ENCODE measurements at regions not wholly inside any gene's neighbourhood (a gene's known extent, or its start where the extent isn't known, plus 50 kb on each side); places are given as distances from the start of the nearest gene placed in this dataset.

DNA sequence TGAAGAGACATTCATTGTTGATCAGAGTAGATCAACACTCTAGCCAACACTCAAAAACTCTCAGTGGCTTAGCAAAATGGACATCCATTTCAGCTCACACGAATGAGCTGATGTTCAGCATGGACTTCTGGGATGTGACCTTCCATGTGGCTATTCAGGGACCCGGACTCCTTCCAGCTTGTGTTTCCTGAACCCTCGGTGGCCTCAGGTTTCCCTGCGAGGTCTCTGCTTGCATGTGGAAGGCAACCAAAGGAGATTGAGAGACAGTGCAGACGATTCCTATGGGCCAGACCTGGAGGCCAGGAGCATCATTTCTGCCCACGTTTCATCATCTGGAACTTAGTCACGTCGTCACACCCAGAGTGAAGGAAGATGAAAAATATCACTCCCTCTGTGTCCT lies 1137.4 kb downstream of the TBC1D22A start:
- Histone ChIP-seq H2BK5ac (ENCODE audit: low read depth, low read length, poor library complexity, severe bottlenecking) (no peak overlapping the region), H3K4ac (ENCODE audit: low read depth, low read length) (no peak overlapping the region), H3K9ac (ENCODE audit: low read depth, low read length) (no peak overlapping the region), H3K9me3 (ENCODE audit: control insufficient read depth, insufficient read depth, low read length) (peaks cover 18% of the 10 kb centered on the region), H3K18ac (ENCODE audit: low read depth, low read length) (no peak overlapping the region), H3K4me1 (ENCODE audit: control insufficient read depth, insufficient read depth, low read length) (no peaks in the 10 kb centered on the region), H3K4me2 (ENCODE audit: low read depth, low read length) (no peak overlapping the region), H2AFZ (replicated peaks; ENCODE audit: low read length, poor library complexity) (no peak overlapping the region), H4K20me1 (ENCODE audit: insufficient read depth, low read length) (no peaks in the 10 kb centered on the region), H2BK20ac (ENCODE audit: low read depth, low read length) (no peak overlapping the region), H3K27ac (ENCODE audit: insufficient read depth, low read length) (no peak overlapping the region), H3K79me1 (ENCODE audit: low read depth in 1 of 2, low read length in 2 of 2) (no peaks in the 10 kb centered on the region), H4K91ac (ENCODE audit: insufficient read depth, low read depth, low read length) (no peak overlapping the region), H2BK15ac (ENCODE audit: low read depth, low read length) (no peak overlapping the region), H3K56ac (ENCODE audit: extremely low read depth, insufficient read depth, low read length) (no peak overlapping the region), H3K36me3 (ENCODE audit: control insufficient read depth, insufficient read depth, low read length) (no peaks in the 10 kb centered on the region), H2AK5ac (ENCODE audit: low read depth, low read length) (no peak overlapping the region), H3K9me1 (ENCODE audit: insufficient read depth, low read length) (no peaks in the 10 kb centered on the region), H3K27me3 (ENCODE audit: control insufficient read depth, insufficient read depth, low read length) (no peaks in the 10 kb centered on the region), H2BK120ac (ENCODE audit: low read depth, low read length) (no peak overlapping the region), H4K5ac (ENCODE audit: low read depth, low read length) (no peak overlapping the region), H3K23ac (ENCODE audit: low read depth, low read length) (no peak overlapping the region), H2AK9ac (replicated peaks; ENCODE audit: low read depth, low read length, poor library complexity) (no peak overlapping the region), H3K4me3 (ENCODE audit: insufficient read depth, low read depth, low read length) (no peak overlapping the region), H3K14ac (replicated peaks; ENCODE audit: low read depth, low read length) (no peak overlapping the region), H4K8ac (ENCODE audit: low read depth in 2 of 2, low read length in 2 of 2) (no peak overlapping the region)
- ChIA-PET CTCF (no interaction called here), POLR2A (ENCODE audit: unreplicated experiment) (no interaction called here)
- DNase-seq = no peak
- intact Hi-C loops (cut with micrococcal nuclease) = no loop called here
- BruUV-seq (replicated peaks) = no TSS peak
- dilution Hi-C loops (cut with HindIII; ENCODE audit: low sequenced_read_pairs, unreplicated experiment) = no loop called here
- in situ Hi-C loops (cut with MboI; ENCODE audit: low sequenced_read_pairs) = loop anchor here (10.0 kb wide), 1 partner anchor 55 kb away; no protein-coding TSS in a partner anchor
- WGBS, 2 experiments (ENCODE audit: extremely low coverage in 2 of 2, insufficient read length in 1 of 2) = 29% methylated on average over 1 of the region's 8 CpGs; no CpG with 5 or more reads in 1 of the 2 experiments
- no peak for TF ChIP-seq BHLHE40 (IDR thresholded peaks at IDR 0.05; ENCODE audit: low read depth, low read length)
- TF ChIP-seq POLR2A (IDR thresholded peaks at IDR 0.05; ENCODE audit: low read depth, low read length) = no peak
- no peak for TF ChIP-seq FOS (IDR thresholded peaks at IDR 0.05; ENCODE audit: low read depth, low read length)
- no peak for TF ChIP-seq RAD21 (IDR thresholded peaks at IDR 0.05; ENCODE audit: low read length)
- no peak for TF ChIP-seq CHD1 (IDR thresholded peaks at IDR 0.05; ENCODE audit: low read depth, low read length)
- TF ChIP-seq, protein P1, sequence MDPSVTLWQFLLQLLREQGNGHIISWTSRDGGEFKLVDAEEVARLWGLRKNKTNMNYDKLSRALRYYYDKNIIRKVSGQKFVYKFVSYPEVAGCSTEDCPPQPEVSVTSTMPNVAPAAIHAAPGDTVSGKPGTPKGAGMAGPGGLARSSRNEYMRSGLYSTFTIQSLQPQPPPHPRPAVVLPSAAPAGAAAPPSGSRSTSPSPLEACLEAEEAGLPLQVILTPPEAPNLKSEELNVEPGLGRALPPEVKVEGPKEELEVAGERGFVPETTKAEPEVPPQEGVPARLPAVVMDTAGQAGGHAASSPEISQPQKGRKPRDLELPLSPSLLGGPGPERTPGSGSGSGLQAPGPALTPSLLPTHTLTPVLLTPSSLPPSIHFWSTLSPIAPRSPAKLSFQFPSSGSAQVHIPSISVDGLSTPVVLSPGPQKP (IDR thresholded peaks at IDR 0.05; ENCODE audit: borderline replicate concordance, low read depth, low read length) = no peak
- TF ChIP-seq, protein P2, sequence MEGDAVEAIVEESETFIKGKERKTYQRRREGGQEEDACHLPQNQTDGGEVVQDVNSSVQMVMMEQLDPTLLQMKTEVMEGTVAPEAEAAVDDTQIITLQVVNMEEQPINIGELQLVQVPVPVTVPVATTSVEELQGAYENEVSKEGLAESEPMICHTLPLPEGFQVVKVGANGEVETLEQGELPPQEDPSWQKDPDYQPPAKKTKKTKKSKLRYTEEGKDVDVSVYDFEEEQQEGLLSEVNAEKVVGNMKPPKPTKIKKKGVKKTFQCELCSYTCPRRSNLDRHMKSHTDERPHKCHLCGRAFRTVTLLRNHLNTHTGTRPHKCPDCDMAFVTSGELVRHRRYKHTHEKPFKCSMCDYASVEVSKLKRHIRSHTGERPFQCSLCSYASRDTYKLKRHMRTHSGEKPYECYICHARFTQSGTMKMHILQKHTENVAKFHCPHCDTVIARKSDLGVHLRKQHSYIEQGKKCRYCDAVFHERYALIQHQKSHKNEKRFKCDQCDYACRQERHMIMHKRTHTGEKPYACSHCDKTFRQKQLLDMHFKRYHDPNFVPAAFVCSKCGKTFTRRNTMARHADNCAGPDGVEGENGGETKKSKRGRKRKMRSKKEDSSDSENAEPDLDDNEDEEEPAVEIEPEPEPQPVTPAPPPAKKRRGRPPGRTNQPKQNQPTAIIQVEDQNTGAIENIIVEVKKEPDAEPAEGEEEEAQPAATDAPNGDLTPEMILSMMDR (conservative IDR thresholded peaks at IDR 0.05; ENCODE audit: low read depth, low read length) = no peak
- no peak for TF ChIP-seq MXI1 (IDR thresholded peaks at IDR 0.05; ENCODE audit: borderline replicate concordance, low read depth, low read length)
- TF ChIP-seq, protein P3, sequence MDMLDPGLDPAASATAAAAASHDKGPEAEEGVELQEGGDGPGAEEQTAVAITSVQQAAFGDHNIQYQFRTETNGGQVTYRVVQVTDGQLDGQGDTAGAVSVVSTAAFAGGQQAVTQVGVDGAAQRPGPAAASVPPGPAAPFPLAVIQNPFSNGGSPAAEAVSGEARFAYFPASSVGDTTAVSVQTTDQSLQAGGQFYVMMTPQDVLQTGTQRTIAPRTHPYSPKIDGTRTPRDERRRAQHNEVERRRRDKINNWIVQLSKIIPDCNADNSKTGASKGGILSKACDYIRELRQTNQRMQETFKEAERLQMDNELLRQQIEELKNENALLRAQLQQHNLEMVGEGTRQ (IDR thresholded peaks at IDR 0.05; ENCODE audit: low read depth, low read length) = no peak
- TF ChIP-seq MAZ (IDR thresholded peaks at IDR 0.05; ENCODE audit: borderline replicate concordance, low read depth, low read length) = no peak
- TF ChIP-seq SMC3 (IDR thresholded peaks at IDR 0.05; ENCODE audit: low read depth, low read length) = no peak
- no peak for TF ChIP-seq RFX5 (IDR thresholded peaks at IDR 0.05; ENCODE audit: low read depth, low read length)
- no peak for TF ChIP-seq RCOR1 (IDR thresholded peaks at IDR 0.05; ENCODE audit: insufficient replicate concordance, low read length)
- TF ChIP-seq NFE2L2 (IDR thresholded peaks at IDR 0.05; ENCODE audit: low read depth, low read length) = no peak
- no peak for TF ChIP-seq CEBPB (IDR thresholded peaks at IDR 0.05; ENCODE audit: low read depth, low read length)
- TF ChIP-seq MAFK (IDR thresholded peaks at IDR 0.05; ENCODE audit: low read depth, low read length) = no peak
- ATAC-seq (ENCODE audit: low read depth) = no peak

All from IMR-90 (cell line).